H1 (cell line): ENCODE measurements at regions not wholly inside any gene's neighbourhood (a gene's known extent, or its start where the extent isn't known, plus 50 kb on each side); places are given as distances from the start of the nearest gene placed in this dataset.

Source experiments
- CTCF ChIA-PET: fragments of 300-600 bp; sonication (Branson Sonifier 250); formaldehyde crosslinking; loops from one replicate; lab custom pipeline; 2021; ENCODE audit not compliant: partially characterized antibody; lab: Charles Lee
- POLR2A ChIA-PET: fragments of 300-600 bp; sonication (Branson Sonifier 250); formaldehyde crosslinking; loops from one replicate; lab custom pipeline; 2021; ENCODE audit warnings: inconsistent platforms; ENCODE audit not compliant: partially characterized antibody; lab: Charles Lee
- DNase-seq, 2 experiments: peaks; one replicate each; pipeline versions ENCODE4 v3.0.0 to v3.0.0-alpha.2; 2010 to 2022; ENCODE audit warnings: low spot score in 2 of 2, low read depth in 1 of 2, mixed read lengths in 1 of 2
- FAIRE-seq: peaks from 2 replicates; lab custom pipeline; 2011; peaks lifted over from hg19 to GRCh38; lab: Jason Lieb, UNC
- H2AFZ ChIP-seq: 2 replicates; pipeline ENCODE4 v1.8.1; 2012; ENCODE audit warnings: low read length, inconsistent platforms
- H2AK5ac ChIP-seq: 2 replicates; pipeline ENCODE4 v1.6.1; 2013; ENCODE audit warnings: low read depth, low read length
- H2BK120ac ChIP-seq: replicated peaks from 2 replicates; pipeline ENCODE3; 2013; ENCODE audit warnings: low read depth, low read length, inconsistent platforms
- H2BK12ac ChIP-seq: 2 replicates; pipeline ENCODE4 v1.6.1; 2013; ENCODE audit warnings: low read depth, low read length
- H2BK15ac ChIP-seq: 2 replicates; pipeline ENCODE4 v1.6.1; 2013; ENCODE audit warnings: low read length
- H2BK20ac ChIP-seq: 2 replicates; pipeline ENCODE4 v1.6.1; 2013; ENCODE audit warnings: low read length
- H2BK5ac ChIP-seq: 2 replicates; pipeline ENCODE4 v1.6.1; 2013; ENCODE audit warnings: low read depth, low read length
- H3K14ac ChIP-seq: 2 replicates; pipeline ENCODE4 v1.6.1; 2013; ENCODE audit warnings: inconsistent platforms; ENCODE audit not compliant: insufficient read length
- H3K18ac ChIP-seq: 2 replicates; pipeline ENCODE4 v1.6.1; 2013; ENCODE audit warnings: low read length; ENCODE audit errors: extremely low read depth
- H3K23ac ChIP-seq: 2 replicates; pipeline ENCODE4 v1.6.1; 2013; ENCODE audit warnings: inconsistent platforms; ENCODE audit not compliant: insufficient read length
- H3K23me2 ChIP-seq: 2 replicates; pipeline ENCODE4 v1.6.1; 2013; ENCODE audit warnings: low read depth, low read length
- H3K27ac ChIP-seq: 2 replicates; pipeline ENCODE4 v1.6.1; 2011; ENCODE audit warnings: low read depth, low read length, inconsistent platforms
- H3K27me3 ChIP-seq, 4 experiments: replicated peaks in 1 of 4; 1 replicate in 1 of 4; 2 replicates in 3 of 4; pipeline versions ENCODE4 v1.6.1 to v1.8.1; 2011 to 2013; ENCODE audit warnings: low read length in 3 of 4, mild to moderate bottlenecking in 3 of 4, inconsistent platforms in 2 of 4, mixed read lengths in 2 of 4, moderate library complexity in 1 of 4; ENCODE audit not compliant: control insufficient read depth in 3 of 4, insufficient read depth in 3 of 4; ENCODE audit errors: extremely low read depth in 1 of 4
- H3K36me3 ChIP-seq, 4 experiments: 2 replicates each; pipeline versions ENCODE4 v1.6.1 to v1.8.1; 2011 to 2013; ENCODE audit warnings: mild to moderate bottlenecking in 4 of 4, low read length in 3 of 4, moderate library complexity in 2 of 4, control low read depth in 1 of 4, inconsistent platforms in 1 of 4; ENCODE audit not compliant: insufficient read depth in 4 of 4, control insufficient read depth in 2 of 4
- H3K4ac ChIP-seq: replicated peaks from 2 replicates; pipeline ENCODE3; 2013; ENCODE audit warnings: low read length, low read depth, mixed read lengths, inconsistent platforms; ENCODE audit not compliant: insufficient read length
- H3K4me1 ChIP-seq, 4 experiments: replicated peaks in 1 of 4; 1 replicate in 1 of 4; 2 replicates in 3 of 4; pipeline versions ENCODE4 v1.6.1 to v1.8.1; 2011 to 2013; ENCODE audit warnings: low read length in 3 of 4, inconsistent platforms in 2 of 4, mixed read lengths in 1 of 4; ENCODE audit not compliant: insufficient read depth in 4 of 4, control insufficient read depth in 3 of 4
- H3K4me2 ChIP-seq, 2 experiments: 2 replicates each; pipeline versions ENCODE4 v1.6.1 to v1.8.1; 2011 to 2013; ENCODE audit warnings: low read depth in 2 of 2, low read length in 2 of 2, control low read depth in 1 of 2, inconsistent platforms in 1 of 2, mild to moderate bottlenecking in 1 of 2; ENCODE audit not compliant: insufficient read depth in 1 of 2
- H3K4me3 ChIP-seq, 4 experiments: fragments of 200-600, 300-600 bp in 1 of 4; sonication (generic), shearing (Covaris generic), sonication (Bioruptor Twin) in 1 of 4; 2 replicates each; pipeline versions ENCODE4 v1.5.1 to v1.8.1; 2011 to 2016; ENCODE audit warnings: low read length in 4 of 4, low read depth in 3 of 4, control low read depth in 2 of 4, inconsistent platforms in 2 of 4, mild to moderate bottlenecking in 2 of 4, mixed read lengths in 1 of 4, moderate library complexity in 1 of 4; ENCODE audit not compliant: insufficient read depth in 2 of 4; ENCODE audit errors: extremely low read depth in 1 of 4
- H3K56ac ChIP-seq: replicated peaks from 2 replicates; pipeline ENCODE3; 2013; ENCODE audit warnings: low read depth, mild to moderate bottlenecking, mixed read lengths, low read length, inconsistent platforms; ENCODE audit not compliant: insufficient read length
- H3K79me1 ChIP-seq: 2 replicates; pipeline ENCODE4 v1.6.1; 2013; ENCODE audit warnings: low read depth, low read length, control low read depth
- H3K79me2 ChIP-seq, 2 experiments: 2 replicates each; pipeline versions ENCODE4 v1.6.1 to v1.8.1; 2012 to 2013; ENCODE audit warnings: low read length in 2 of 2, mild to moderate bottlenecking in 2 of 2, inconsistent platforms in 1 of 2; ENCODE audit not compliant: insufficient read depth in 2 of 2, control insufficient read depth in 1 of 2
- H3K9ac ChIP-seq, 4 experiments: replicated peaks in 1 of 4; 1 replicate in 1 of 4; 2 replicates in 3 of 4; pipeline versions ENCODE4 v1.6.1 to v1.8.1; 2011 to 2013; ENCODE audit warnings: low read depth in 3 of 4, low read length in 3 of 4, control low read depth in 2 of 4, mild to moderate bottlenecking in 2 of 4, moderate library complexity in 2 of 4, inconsistent platforms in 1 of 4; ENCODE audit errors: extremely low read depth in 1 of 4
- H3K9me3 ChIP-seq, 2 experiments: 2 replicates each; pipeline versions ENCODE4 v1.6.1 to v1.8.1; 2012 to 2013; ENCODE audit warnings: mild to moderate bottlenecking in 2 of 2, moderate library complexity in 2 of 2, control low read depth in 1 of 2, inconsistent platforms in 1 of 2, low read depth in 1 of 2, low read length in 1 of 2, mixed read lengths in 1 of 2; ENCODE audit not compliant: insufficient read depth in 2 of 2
- H4K20me1 ChIP-seq, 2 experiments: replicated peaks in 1 of 2; 2 replicates each; pipeline versions ENCODE3 to v1.8.1; 2011 to 2013; ENCODE audit warnings: inconsistent platforms in 2 of 2, low read length in 2 of 2, mild to moderate bottlenecking in 1 of 2; ENCODE audit not compliant: insufficient read depth in 2 of 2, control insufficient read depth in 1 of 2
- H4K5ac ChIP-seq: 2 replicates; pipeline ENCODE4 v1.6.1; 2013; ENCODE audit warnings: low read length, low read depth, mixed read lengths, inconsistent platforms; ENCODE audit not compliant: insufficient read length
- H4K8ac ChIP-seq: 2 replicates; pipeline ENCODE4 v1.8.0; 2013; ENCODE audit warnings: mild to moderate bottlenecking, moderate library complexity, low read length, inconsistent platforms; ENCODE audit not compliant: insufficient read depth; ENCODE audit errors: extremely low read depth
- H4K91ac ChIP-seq: replicated peaks from 2 replicates; pipeline ENCODE3; 2013; ENCODE audit warnings: low read length, mixed read lengths, inconsistent platforms; ENCODE audit not compliant: insufficient read length
- ATF3 ChIP-seq: IDR thresholded peaks from 2 replicates; pipeline ENCODE4 v1.6.1; 2011; ENCODE audit warnings: low read depth, mild to moderate bottlenecking, low read length; ENCODE audit not compliant: insufficient read depth
- NANOG ChIP-seq: IDR thresholded peaks from 2 replicates; pipeline ENCODE4 v1.6.1; 2011; ENCODE audit warnings: low read length, low read depth, mild to moderate bottlenecking, inconsistent platforms; ENCODE audit not compliant: insufficient read depth, poor library complexity, severe bottlenecking
- SP4 ChIP-seq: IDR thresholded peaks from 2 replicates; pipeline ENCODE4 v1.6.1; 2012; ENCODE audit warnings: low read length, inconsistent platforms
- SRF ChIP-seq: IDR thresholded peaks from 2 replicates; pipeline ENCODE4 v1.6.1; 2011; ENCODE audit warnings: mild to moderate bottlenecking, low read depth, low read length, moderate library complexity
- WGBS, 2 experiments: shearing (Covaris generic) in 1 of 2; methylation state at CpG; one replicate each; pipeline versions ENCODE4 v1.1.6 to v1.1.7; 2013 to 2015; ENCODE audit warnings: low lambda C conversion rate in 2 of 2, mixed read lengths in 2 of 2, inconsistent platforms in 1 of 2, low coverage in 1 of 2, missing lambda C conversion rate in 1 of 2; ENCODE audit not compliant: insufficient replicate concordance in 2 of 2, insufficient coverage in 1 of 2, insufficient read length in 1 of 2; ENCODE audit errors: extremely low coverage in 1 of 2, missing lambda C conversion rate in 1 of 2; 5-methylcytosine and 5-hydroxymethylcytosine counted together

- no peak overlapping the region for H3K56ac ChIP-seq
- peaks cover 0 to 5% (median 0%) of the 10 kb centered on the region in 4 experiments; a peak in 1 of 7 replicates for H3K4me1 ChIP-seq
- CTCF ChIA-PET, result interaction anchor here (0.6 to 1.6 kb wide), 7 partner anchors 15 to 332 kb away, joined by 3 to 4 read pairs (median 3); no protein-coding TSS in a partner anchor
- H3K79me2 ChIP-seq, result no peaks in the 10 kb centered on the region
- no peak overlapping the region for H2BK20ac ChIP-seq
- no peak overlapping the region for H2BK12ac ChIP-seq
- no peak overlapping the region for H4K91ac ChIP-seq
- no peak overlapping the region for H3K4me3 ChIP-seq
- H2AK5ac ChIP-seq, result no peak overlapping the region
- no peaks in the 10 kb centered on the region for H3K9me3 ChIP-seq
- 92% methylated on average over 15 of the region's 15 CpGs; no CpG with 5 or more reads in 1 of the 2 experiments for WGBS, 2 experiments
- DNase-seq (no peak), FAIRE-seq (no peak)
- H3K23ac ChIP-seq, result no peak overlapping the region
- H2BK120ac ChIP-seq, result no peak overlapping the region
- H2BK15ac ChIP-seq, result no peak overlapping the region
- no peak overlapping the region for H2AFZ ChIP-seq
- H2BK5ac ChIP-seq, result no peak overlapping the region
- H3K14ac ChIP-seq, result no peak overlapping the region
- H3K4ac ChIP-seq, result no peak overlapping the region
- H4K20me1 ChIP-seq, result no peaks in the 10 kb centered on the region
- no peak for TF ChIP-seq NANOG
- no peak for TF ChIP-seq SP4
- no peak for TF ChIP-seq SRF
- no peak for TF ChIP-seq ATF3
- no peaks in the 10 kb centered on the region; a peak in 1 of 7 replicates for H3K27me3 ChIP-seq
- no peak overlapping the region for H3K27ac ChIP-seq
- H3K23me2 ChIP-seq, result 0 out of 2 replicates have a peak, but pooled peaks cover 2% of the 10 kb centered on the region
- no peak overlapping the region for H3K4me2 ChIP-seq
- no peak overlapping the region for H3K18ac ChIP-seq
- no peak overlapping the region for H3K9ac ChIP-seq
- POLR2A ChIA-PET, result no interaction called here
- H3K36me3 ChIP-seq, result no peaks in the 10 kb centered on the region
- H4K5ac ChIP-seq, result no peak overlapping the region
- no peak overlapping the region for H4K8ac ChIP-seq
- no peaks in the 10 kb centered on the region; the same call in 1 of the 2 replicates for H3K79me1 ChIP-seq
Measured at GRCh38 chr16:86894925-86895324, 316.6 kb downstream of the FOXL1 start.
